ENCODE measurements at regions not wholly inside any gene's neighbourhood (a gene's known extent, or its start where the extent isn't known, plus 50 kb on each side); places are given as distances from the start of the nearest gene placed in this dataset.

GRCh38 chr6:743320-744096 lies 50.6 kb upstream of the EXOC2 start:
- TF ChIP-seq USF1 (IDR thresholded peaks at IDR 0.05; ENCODE audit: borderline replicate concordance, low read depth) (no peak), JUND (IDR thresholded peaks at IDR 0.05) (no peak), EP300 (IDR thresholded peaks at IDR 0.05; ENCODE audit: borderline replicate concordance in 1 of 2, low read depth in 1 of 2, low read length in 1 of 2) (no peak), YY1 (IDR thresholded peaks at IDR 0.05; ENCODE audit: low read depth) (no peak), FOXJ3 (CRISPR knock-in tag; IDR thresholded peaks at IDR 0.05) (no peak), RAD21 (IDR thresholded peaks at IDR 0.05; ENCODE audit: low read length) (no peak), ELF1 (IDR thresholded peaks at IDR 0.05) (no peak), IRF3 (IDR thresholded peaks at IDR 0.05; ENCODE audit: low read depth, low read length) (no peak), TEAD4 (IDR thresholded peaks at IDR 0.05; ENCODE audit: borderline replicate concordance, insufficient read depth) (no peak)
- WGBS (ENCODE audit: low lambda C conversion rate): 30% methylated on average over 4 of the region's 4 CpGs
- H4K20me1 ChIP-seq (ENCODE audit: insufficient read depth): no peaks in the 10 kb centered on the region
- no peak overlapping the region for H2AFZ ChIP-seq (ENCODE audit: low read depth)
- H3K4me1 ChIP-seq (ENCODE audit: control insufficient read depth in 1 of 2, insufficient read depth in 2 of 2, low read depth in 1 of 2, low read length in 1 of 2): no peaks in the 10 kb centered on the region
- H3K9ac ChIP-seq: no peak overlapping the region
- H3K4me2 ChIP-seq: no peak overlapping the region
- H3K9me3 ChIP-seq: no peaks in the 10 kb centered on the region
- POLR2A ChIA-PET: no interaction called here
- H3K79me2 ChIP-seq (ENCODE audit: insufficient read depth): no peaks in the 10 kb centered on the region
- no peaks in the 10 kb centered on the region for H3K36me3 ChIP-seq (replicated peaks in 1 of 2; ENCODE audit: control insufficient read depth in 1 of 2, insufficient read depth in 2 of 2, low read length in 1 of 2)
- H3K27me3 ChIP-seq (ENCODE audit: insufficient read depth): peaks cover 7% of the 10 kb centered on the region
- no peak overlapping the region for H3K4me3 ChIP-seq (ENCODE audit: low read depth in 2 of 2, low read length in 1 of 2)
- H3F3A ChIP-seq (replicated peaks; ENCODE audit: insufficient read depth): no peaks in the 10 kb centered on the region
- DNase-seq: no peak
- CTCF ChIA-PET: interaction anchor here (1.3 to 1.6 kb wide), 2 partner anchors 21 to 150 kb away, joined by 3 to 7 read pairs; no protein-coding TSS in a partner anchor
- no peak overlapping the region for H3K27ac ChIP-seq (ENCODE audit: low read depth in 2 of 2, low read length in 1 of 2)
- no peaks in the 10 kb centered on the region for H3K9me2 ChIP-seq

Measured in SK-N-SH (cell line).